ENCODE measurements at regions not wholly inside any gene's neighbourhood (a gene's known extent, or its start where the extent isn't known, plus 50 kb on each side); places are given as distances from the start of the nearest gene placed in this dataset.
"Not testable (repeated sequence)": the region's sequence is repeated elsewhere in the genome, so short reads cannot be mapped to it uniquely, and the experiment has no call there.

- DNase-seq, result not testable (repeated sequence)
These were observed 84.5 kb upstream of the SIRPG start for GRCh38 chr20:1742049-1742434.

- no peak for DNase-seq
These were observed 83.9 kb upstream of the SIRPG start for GRCh38 chr20:1741309-1742048.

GRCh38 chr20:1737134-1737533 lies 79.6 kb upstream of the SIRPG start:
- DNase-seq, result no peak

- DNase-seq, result no peak
These were observed 78.0 kb upstream of the SIRPG start for GRCh38 chr20:1735417-1736089.

- peak; percentile 63 for DNase-seq
These were observed 76.8 kb upstream of the SIRPG start for GRCh38 chr20:1734269-1734858.

GRCh38 chr20:1731828-1732375 lies 74.3 kb upstream of the SIRPG start:
- DNase-seq, result peak; percentile 50

- DNase-seq, result peak; percentile 28
These were observed 73.6 kb upstream of the SIRPG start for GRCh38 chr20:1730981-1731711.

GRCh38 chr20:1727303-1727702 lies 69.7 kb upstream of the SIRPG start:
- DNase-seq, result not testable (repeated sequence)

- no peak for DNase-seq
These were observed 67.3 kb upstream of the SIRPG start for GRCh38 chr20:1724901-1725300.

- no peak for DNase-seq
These were observed 65.0 kb upstream of the SIRPG start for GRCh38 chr20:1722513-1723050.

GRCh38 chr20:1721687-1722512 lies 64.3 kb upstream of the SIRPG start:
- DNase-seq, result no peak

GRCh38 chr20:1720845-1721475 lies 63.4 kb upstream of the SIRPG start:
- DNase-seq, result no peak

- no peak for DNase-seq
These were observed 62.6 kb upstream of the SIRPG start for GRCh38 chr20:1720226-1720625.

- DNase-seq, result no peak
These were observed 61.2 kb upstream of the SIRPG start for GRCh38 chr20:1718604-1719384.

GRCh38 chr20:1712634-1713624 lies 55.4 kb upstream of the SIRPG start:
- DNase-seq, result no peak

- no peak for DNase-seq
These were observed 54.4 kb upstream of the SIRPG start for GRCh38 chr20:1711826-1712601.

- no peak for DNase-seq
These were observed 53.7 kb upstream of the SIRPG start for GRCh38 chr20:1711266-1711665.

GRCh38 chr20:1710484-1710883 lies 52.9 kb upstream of the SIRPG start:
- no peak for DNase-seq

Data from CD4-positive, alpha-beta T cell treated with Interleukin-21 for 1 hour (primary cell).